IPS DF 6.9 (cell line): ENCODE measurements at regions not wholly inside any gene's neighbourhood (a gene's known extent, or its start where the extent isn't known, plus 50 kb on each side); places are given as distances from the start of the nearest gene placed in this dataset.

ENCODE experiments used
- DNase-seq: peaks from one replicate; pipeline ENCODE4 v3.0.0-alpha.2; 2013; ENCODE audit warnings: low read depth, low spot score
- H3K27ac ChIP-seq: one replicate; pipeline ENCODE4 v1.5.1; 2013; ENCODE audit warnings: low read length, control low read depth
- H3K27me3 ChIP-seq: 2 replicates; pipeline ENCODE4 v1.6.1; 2013; ENCODE audit warnings: mild to moderate bottlenecking, low read length; ENCODE audit not compliant: control insufficient read depth, insufficient read depth
- H3K36me3 ChIP-seq: 2 replicates; pipeline ENCODE4 v1.6.1; 2013; ENCODE audit warnings: low read length; ENCODE audit not compliant: control insufficient read depth, insufficient read depth
- H3K4me1 ChIP-seq: 2 replicates; pipeline ENCODE4 v1.6.1; 2013; ENCODE audit warnings: low read length; ENCODE audit not compliant: control insufficient read depth, insufficient read depth
- H3K4me3 ChIP-seq: 2 replicates; pipeline ENCODE4 v1.5.1; 2013; ENCODE audit warnings: mild to moderate bottlenecking, low read length
- H3K9me3 ChIP-seq: 2 replicates; pipeline ENCODE4 v1.6.1; 2013; ENCODE audit warnings: low read length, inconsistent platforms; ENCODE audit not compliant: control insufficient read depth, insufficient read depth
- WGBS: extraction: QIAGEN DNeasy Blood & Tissue Kit; methylation state at CpG from one replicate; pipeline ENCODE4 v1.1.7; 2013; ENCODE audit warnings: mixed read lengths, missing lambda C conversion rate; ENCODE audit not compliant: insufficient read length, insufficient coverage; 5-methylcytosine and 5-hydroxymethylcytosine counted together

GRCh38 chr1:5580926-5581325 lies 411.3 kb downstream of the NPHP4 start:
- DNase-seq, result no peak
- WGBS, result no CpG with 5 or more reads among the region's 5 CpGs
- no peak overlapping the region for H3K27ac ChIP-seq
- no peaks in the 10 kb centered on the region for H3K27me3 ChIP-seq
- no peak overlapping the region for H3K4me3 ChIP-seq
- H3K36me3 ChIP-seq, result no peaks in the 10 kb centered on the region
- peaks cover 1% of the 10 kb centered on the region; the same call in 1 of the 2 replicates for H3K9me3 ChIP-seq
- no peaks in the 10 kb centered on the region for H3K4me1 ChIP-seq

GRCh38 chr1:5579966-5580365 lies 412.3 kb downstream of the NPHP4 start:
- WGBS, result no CpG with 5 or more reads among the region's 4 CpGs
- no peak for DNase-seq
- Histone ChIP-seq H3K27me3 (no peaks in the 10 kb centered on the region), H3K4me1 (no peaks in the 10 kb centered on the region), H3K9me3 (peaks cover 1% of the 10 kb centered on the region; the same call in 1 of the 2 replicates), H3K4me3 (no peak overlapping the region), H3K36me3 (no peaks in the 10 kb centered on the region), H3K27ac (no peak overlapping the region)

- Histone ChIP-seq H3K4me3 (no peak overlapping the region), H3K36me3 (no peaks in the 10 kb centered on the region), H3K9me3 (peaks cover 1% of the 10 kb centered on the region; the same call in 1 of the 2 replicates), H3K27ac (no peak overlapping the region), H3K4me1 (no peaks in the 10 kb centered on the region), H3K27me3 (no peaks in the 10 kb centered on the region)
- no CpG with 5 or more reads among the region's 8 CpGs for WGBS
- DNase-seq, result no peak
Observed at GRCh38 chr1:5578690-5579089, 413.5 kb downstream of the NPHP4 start.

GRCh38 chr1:5577255-5578040 lies 414.8 kb downstream of the NPHP4 start:
- DNase-seq, result no peak
- H3K4me1 ChIP-seq, result no peaks in the 10 kb centered on the region
- peaks cover 1% of the 10 kb centered on the region; the same call in 1 of the 2 replicates for H3K9me3 ChIP-seq
- H3K27me3 ChIP-seq, result no peaks in the 10 kb centered on the region
- H3K4me3 ChIP-seq, result no peak overlapping the region
- H3K27ac ChIP-seq, result no peak overlapping the region
- no peaks in the 10 kb centered on the region for H3K36me3 ChIP-seq
- WGBS, result no CpG with 5 or more reads among the region's 6 CpGs

- no peak overlapping the region for H3K4me3 ChIP-seq
- peaks cover 1% of the 10 kb centered on the region; the same call in 1 of the 2 replicates for H3K9me3 ChIP-seq
- no peak for DNase-seq
- no peaks in the 10 kb centered on the region for H3K27me3 ChIP-seq
- H3K27ac ChIP-seq, result no peak overlapping the region
- WGBS, result no CpG with 5 or more reads among the region's 5 CpGs
- H3K4me1 ChIP-seq, result no peaks in the 10 kb centered on the region
- no peaks in the 10 kb centered on the region for H3K36me3 ChIP-seq
Observed at GRCh38 chr1:5576673-5577065, 415.6 kb downstream of the NPHP4 start.

GRCh38 chr1:5576011-5576672 lies 416.1 kb downstream of the NPHP4 start:
- DNase-seq, result no peak
- Histone ChIP-seq H3K4me1 (no peaks in the 10 kb centered on the region), H3K9me3 (peaks cover 1% of the 10 kb centered on the region; the same call in 1 of the 2 replicates), H3K4me3 (no peak overlapping the region), H3K27ac (no peak overlapping the region), H3K36me3 (no peaks in the 10 kb centered on the region), H3K27me3 (no peaks in the 10 kb centered on the region)
- no CpG with 5 or more reads among the region's 9 CpGs for WGBS

GRCh38 chr1:5575396-5575940 lies 416.8 kb downstream of the NPHP4 start:
- H3K4me3 ChIP-seq, result no peak overlapping the region
- DNase-seq, result no peak
- no CpG with 5 or more reads among the region's 5 CpGs for WGBS

GRCh38 chr1:5574641-5575040 lies 417.6 kb downstream of the NPHP4 start:
- no peaks in the 10 kb centered on the region for H3K4me1 ChIP-seq
- H3K27ac ChIP-seq, result no peak overlapping the region
- no CpG with 5 or more reads among the region's 4 CpGs for WGBS
- no peaks in the 10 kb centered on the region for H3K27me3 ChIP-seq
- peaks cover 1% of the 10 kb centered on the region; the same call in 1 of the 2 replicates for H3K9me3 ChIP-seq
- H3K36me3 ChIP-seq, result no peaks in the 10 kb centered on the region
- no peak for DNase-seq
- H3K4me3 ChIP-seq, result no peak overlapping the region

More at GRCh38 chr1:5575396-5575940, 416.8 kb downstream of the NPHP4 start:
- Histone ChIP-seq H3K4me1 (no peaks in the 10 kb centered on the region), H3K9me3 (peaks cover 1% of the 10 kb centered on the region; the same call in 1 of the 2 replicates), H3K27ac (no peak overlapping the region), H3K36me3 (no peaks in the 10 kb centered on the region), H3K27me3 (no peaks in the 10 kb centered on the region)

- no CpG with 5 or more reads among the region's 2 CpGs for WGBS
- Histone ChIP-seq H3K4me3 (no peak overlapping the region), H3K27ac (no peak overlapping the region), H3K9me3 (peaks cover 1% of the 10 kb centered on the region; the same call in 1 of the 2 replicates), H3K27me3 (no peaks in the 10 kb centered on the region), H3K36me3 (no peaks in the 10 kb centered on the region), H3K4me1 (no peaks in the 10 kb centered on the region)
- DNase-seq, result no peak
Observed at GRCh38 chr1:5572794-5573193, 419.4 kb downstream of the NPHP4 start.

- WGBS, result no CpG with 5 or more reads among the region's 11 CpGs
- no peaks in the 10 kb centered on the region for H3K4me1 ChIP-seq
- no peaks in the 10 kb centered on the region for H3K27me3 ChIP-seq
- H3K36me3 ChIP-seq, result no peaks in the 10 kb centered on the region
- no peak for DNase-seq
- no peak overlapping the region for H3K4me3 ChIP-seq
- H3K27ac ChIP-seq, result no peak overlapping the region
- H3K9me3 ChIP-seq, result no peaks in the 10 kb centered on the region; the same call in 1 of the 2 replicates
Observed at GRCh38 chr1:5571861-5572401, 420.3 kb downstream of the NPHP4 start.
